OCI-LY7 (cell line): ENCODE measurements at regions not wholly inside any gene's neighbourhood (a gene's known extent, or its start where the extent isn't known, plus 50 kb on each side); places are given as distances from the start of the nearest gene placed in this dataset.

Experiments used
- CTCF ChIP-seq: fragments of 200-600 bp; sonication (generic); conservative IDR thresholded peaks from 2 replicates; pipeline ENCODE4 v1.5.1; 2014; ENCODE audit warnings: mild to moderate bottlenecking, antibody characterized with exemption, low read length, moderate library complexity, mixed read lengths
- EZH2phosphoT487 ChIP-seq: fragments of 200-600 bp; sonication (generic); IDR thresholded peaks from 2 replicates; pipeline ENCODE4 v1.6.1; 2018; ENCODE audit warnings: low read depth, borderline replicate concordance, mild to moderate bottlenecking, mixed run types, antibody characterized with exemption, low read length, moderate library complexity, mixed read lengths

DNA sequence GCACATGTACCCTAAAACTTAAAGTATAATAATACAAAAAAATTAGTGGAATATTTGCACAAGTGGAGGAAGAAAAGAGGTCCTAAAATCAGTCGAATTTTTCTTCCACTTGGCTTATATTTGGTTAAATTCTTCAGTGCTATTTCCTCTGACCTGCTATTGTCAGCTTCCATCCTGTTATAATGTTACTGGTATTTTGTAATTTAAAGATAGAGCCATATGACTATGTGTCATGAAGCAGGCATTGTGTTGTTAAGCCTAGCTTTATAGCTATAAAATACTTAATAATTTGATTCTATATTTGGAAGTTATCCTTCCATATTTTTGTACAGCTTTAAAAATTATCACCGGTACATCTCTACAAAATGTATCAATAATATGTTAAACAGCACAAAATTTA, 455.9 kb upstream of the MARCKS start:
- no peak for TF ChIP-seq CTCF
- TF ChIP-seq EZH2phosphoT487 = no peak
